HCT116 (cell line): ENCODE measurements at regions not wholly inside any gene's neighbourhood (a gene's known extent, or its start where the extent isn't known, plus 50 kb on each side); places are given as distances from the start of the nearest gene placed in this dataset.

Experiments used
- ATAC-seq: fragments of 200-7000 bp; cut with Tn5 transposase; 2 replicates; pipeline ENCODE4 v1.9.1; 2020; ENCODE audit warnings: mild to moderate bottlenecking, moderate library complexity
- BruUV-seq: library from RNA; stranded (reverse); fragments of 400-500 nt; replicated peaks from 2 replicates; lab custom pipeline; 2021; lab: Mats Ljungman, UMichigan
- CTCF ChIA-PET: fragments of 300-600 bp; sonication (Branson Sonifier 250); formaldehyde crosslinking; loops from one replicate; lab custom pipeline; 2021; ENCODE audit warnings: antibody characterized with exemption; lab: Charles Lee
- POLR2A ChIA-PET: fragments of 300-600, 350-600 bp; sonication (Branson Sonifier 250); formaldehyde crosslinking; loops from one replicate; lab custom pipeline; 2021; ENCODE audit warnings: antibody characterized with exemption; lab: Charles Lee
- RAD21 ChIA-PET, 2 experiments: fragments of 300-600 bp; sonication (Branson Sonifier 250); formaldehyde crosslinking; loops; one replicate each; lab custom pipeline; 2023; ENCODE audit warnings: low total read pairs in 2 of 2; ENCODE audit not compliant: uncharacterized antibody in 2 of 2, unreplicated experiment in 2 of 2, low non-redundant PET in 1 of 2; lab: Charles Lee
- DNase-seq: peaks from one replicate; pipeline ENCODE4 v3.0.0-alpha.2; 2010; ENCODE audit warnings: low read depth, low spot score
- H2AFZ ChIP-seq: fragments of 200-600 bp; shearing (Covaris generic), sonication (generic); 2 replicates; pipeline ENCODE4 v1.6.1; 2017; ENCODE audit warnings: low read depth, mixed run types, mixed read lengths, antibody characterized with exemption, low read length; ENCODE audit not compliant: poor library complexity, severe bottlenecking
- H3K27ac ChIP-seq: 2 replicates; pipeline ENCODE4 v1.5.1; 2012; ENCODE audit warnings: low read depth, low read length
- H3K27me3 ChIP-seq: fragments of 200-600 bp; sonication (generic); 2 replicates; pipeline ENCODE4 v1.6.1; 2016; ENCODE audit warnings: mixed run types, low read length, mixed read lengths; ENCODE audit not compliant: insufficient read depth
- H3K36me3 ChIP-seq, 2 experiments: fragments of 200-500 bp in 1 of 2; fragments of 200-600 bp in 1 of 2; sonication (Bioruptor generic) in 1 of 2; sonication (generic) in 1 of 2; 2 replicates each; pipeline versions ENCODE4 v1.5.1 to v1.6.1; 2014 to 2016; ENCODE audit warnings: low read length in 2 of 2, inconsistent platforms in 1 of 2, mixed read lengths in 1 of 2, mixed run types in 1 of 2; ENCODE audit not compliant: insufficient read depth in 2 of 2, control insufficient read depth in 1 of 2
- H3K4me1 ChIP-seq, 2 experiments: fragments of 200-600 bp in 1 of 2; sonication (generic) in 1 of 2; 2 replicates each; pipeline versions ENCODE4 v1.5.1 to v1.6.1; 2012 to 2017; ENCODE audit warnings: low read length in 2 of 2, inconsistent platforms in 1 of 2, mild to moderate bottlenecking in 1 of 2, mixed read lengths in 1 of 2, mixed run types in 1 of 2, moderate library complexity in 1 of 2; ENCODE audit not compliant: insufficient read depth in 2 of 2, control insufficient read depth in 1 of 2
- H3K4me2 ChIP-seq: fragments of 200-600 bp; sonication (generic); 2 replicates; pipeline ENCODE4 v1.6.1; 2017; ENCODE audit warnings: mixed run types, low read length, mixed read lengths
- H3K4me3 ChIP-seq, 2 experiments: fragments of 200-600 bp in 1 of 2; sonication (generic) in 1 of 2; replicated peaks in 1 of 2; 2 replicates each; pipeline ENCODE4 v1.5.1; 2011 to 2016; ENCODE audit warnings: low read length in 2 of 2, control low read depth in 1 of 2, low read depth in 1 of 2, mild to moderate bottlenecking in 1 of 2, mixed read lengths in 1 of 2, mixed run types in 1 of 2
- H3K79me2 ChIP-seq: fragments of 200-600 bp; sonication (generic); 2 replicates; pipeline ENCODE4 v1.6.1; 2017; ENCODE audit warnings: mild to moderate bottlenecking, mixed run types, low read length, moderate library complexity, mixed read lengths; ENCODE audit not compliant: insufficient read depth
- H3K9ac ChIP-seq: fragments of 200-600 bp; sonication (generic); 2 replicates; pipeline ENCODE4 v1.6.1; 2016; ENCODE audit warnings: low read length, mixed read lengths
- H3K9me2 ChIP-seq: fragments of 200-600 bp; sonication (generic), shearing (Covaris generic); 2 replicates; pipeline ENCODE4 v1.6.1; 2017; ENCODE audit warnings: mixed run types, mild to moderate bottlenecking, moderate library complexity; ENCODE audit not compliant: insufficient read depth
- H3K9me3 ChIP-seq, 2 experiments: fragments of 200-500 bp in 1 of 2; fragments of 200-600 bp in 1 of 2; sonication (Bioruptor generic) in 1 of 2; sonication (generic) in 1 of 2; 2 replicates each; pipeline ENCODE4 v1.6.1; 2014 to 2017; ENCODE audit warnings: low read length in 2 of 2, mixed read lengths in 2 of 2, inconsistent platforms in 1 of 2, low read depth in 1 of 2, mild to moderate bottlenecking in 1 of 2, mixed run types in 1 of 2, moderate library complexity in 1 of 2; ENCODE audit not compliant: control insufficient read depth in 1 of 2, insufficient read depth in 1 of 2
- H4K20me1 ChIP-seq: fragments of 200-600 bp; sonication (generic), shearing (Covaris generic); 2 replicates; pipeline ENCODE4 v1.6.1; 2017; ENCODE audit warnings: mixed run types, mild to moderate bottlenecking, moderate library complexity; ENCODE audit not compliant: insufficient read depth
- CEBPB ChIP-seq: IDR thresholded peaks from 2 replicates; pipeline ENCODE4 v1.6.1; 2012; ENCODE audit warnings: low read depth
- EGR1 ChIP-seq: IDR thresholded peaks from 2 replicates; pipeline ENCODE4 v1.6.1; 2012; ENCODE audit warnings: low read depth
- ELF1 ChIP-seq: IDR thresholded peaks from 2 replicates; pipeline ENCODE4 v1.6.1; 2012; ENCODE audit warnings: low read depth, borderline replicate concordance
- EZH2 ChIP-seq: fragments of 200-600 bp; sonication (generic); IDR thresholded peaks from 2 replicates; pipeline ENCODE4 v1.6.1; 2017; ENCODE audit warnings: antibody characterized with exemption, mixed run types
- EZH2phosphoT487 ChIP-seq: fragments of 200-600 bp; IDR thresholded peaks from 2 replicates; pipeline ENCODE4 v1.6.1; 2018; ENCODE audit warnings: antibody characterized with exemption, borderline replicate concordance
- FOSL1 ChIP-seq: IDR thresholded peaks from 2 replicates; pipeline ENCODE4 v1.6.1; 2012; ENCODE audit warnings: low read depth
- JUND ChIP-seq: IDR thresholded peaks from 2 replicates; pipeline ENCODE4 v1.6.1; 2012
- POLR2A ChIP-seq: IDR thresholded peaks from 2 replicates; pipeline ENCODE4 v1.7.0; 2011; ENCODE audit warnings: borderline replicate concordance; ENCODE audit not compliant: insufficient read depth, insufficient read length; ENCODE audit errors: extremely low read depth
- POLR2AphosphoS5 ChIP-seq: IDR thresholded peaks from 2 replicates; pipeline ENCODE4 v1.6.1; 2011; ENCODE audit warnings: mild to moderate bottlenecking, low read depth, low read length, moderate library complexity
- RAD21 ChIP-seq: IDR thresholded peaks from 2 replicates; pipeline ENCODE4 v1.6.1; 2012; ENCODE audit warnings: low read depth, mild to moderate bottlenecking
- SIN3A ChIP-seq: IDR thresholded peaks from 2 replicates; pipeline ENCODE4 v1.6.1; 2012; ENCODE audit warnings: low read depth
- SP1 ChIP-seq: IDR thresholded peaks from 2 replicates; pipeline ENCODE4 v1.6.1; 2012; ENCODE audit warnings: low read depth
- SRF ChIP-seq: IDR thresholded peaks from 2 replicates; pipeline ENCODE4 v1.6.1; 2012; ENCODE audit warnings: low read depth
- TCF7L2 ChIP-seq: IDR thresholded peaks from 2 replicates; pipeline ENCODE4 v1.7.0; 2011; ENCODE audit warnings: borderline replicate concordance, inconsistent platforms; ENCODE audit not compliant: insufficient read depth, insufficient read length; ENCODE audit errors: extremely low read depth
- YY1 ChIP-seq: IDR thresholded peaks from 2 replicates; pipeline ENCODE4 v1.6.1; 2011; ENCODE audit warnings: low read length, low read depth, moderate library complexity, mild to moderate bottlenecking; ENCODE audit not compliant: insufficient replicate concordance; ENCODE audit errors: extremely low read depth
- ZFX ChIP-seq: fragments of 450-650 bp; IDR thresholded peaks from 2 replicates; pipeline ENCODE4 v1.6.1; 2017
- ZNF274 ChIP-seq: fragments of 200-500 bp; sonication (Bioruptor generic); IDR thresholded peaks from 2 replicates; pipeline ENCODE4 v1.6.1; 2014; ENCODE audit warnings: mild to moderate bottlenecking, low read depth, low read length, inconsistent platforms
- intact Hi-C: fragments of 100-400 bp; cut with micrococcal nuclease; formaldehyde crosslinking; loops from 2 replicates; pipeline ENCODE4 v1.10.0; 2022
- TF ChIP-seq, protein P1 (sequence below), 3 experiments: fragments of 200-600 bp in 1 of 3; sonication (generic) in 1 of 3; IDR thresholded peaks in 2 of 3; conservative IDR thresholded peaks in 1 of 3; 2 replicates each; pipeline ENCODE4 v1.5.1; 2012 to 2017; ENCODE audit warnings: low read depth in 2 of 3, low read length in 2 of 3, antibody characterized with exemption in 1 of 3, borderline replicate concordance in 1 of 3, control low read depth in 1 of 3, mild to moderate bottlenecking in 1 of 3, mixed read lengths in 1 of 3, mixed run types in 1 of 3, moderate library complexity in 1 of 3; ENCODE audit not compliant: insufficient read depth in 1 of 3
- TF ChIP-seq, protein P2 (sequence below): IDR thresholded peaks from 2 replicates; pipeline ENCODE4 v1.6.1; 2012; ENCODE audit warnings: low read depth
- TF ChIP-seq, protein P3 (sequence below): IDR thresholded peaks from 2 replicates; pipeline ENCODE4 v1.6.1; 2012

GRCh38 chr1:187498028-187498427, 669.3 kb downstream of the PLA2G4A start:
- CTCF ChIA-PET: no interaction called here
- Histone ChIP-seq H3K4me2 (no peak overlapping the region), H3K27ac (no peak overlapping the region), H3K4me1 (no peaks in the 10 kb centered on the region), H3K4me3 (no peak overlapping the region), H3K9me3 (no peaks in the 10 kb centered on the region), H2AFZ (no peak overlapping the region), H3K9me2 (no peaks in the 10 kb centered on the region), H3K36me3 (no peaks in the 10 kb centered on the region), H3K27me3 (no peaks in the 10 kb centered on the region), H3K79me2 (no peaks in the 10 kb centered on the region), H4K20me1 (no peaks in the 10 kb centered on the region), H3K9ac (no peak overlapping the region)
- DNase-seq (no peak), ATAC-seq (no peak)
- TF ChIP-seq YY1 (no peak), SP1 (no peak), ZFX (no peak), POLR2AphosphoS5 (no peak), ZNF274 (no peak), SIN3A (no peak), FOSL1 (no peak), EZH2phosphoT487 (no peak), RAD21 (no peak), SRF (no peak), TCF7L2 (no peak), JUND (no peak), ELF1 (no peak), EGR1 (no peak), CEBPB (no peak), EZH2 (no peak), POLR2A (no peak)
- TF ChIP-seq, protein P1, sequence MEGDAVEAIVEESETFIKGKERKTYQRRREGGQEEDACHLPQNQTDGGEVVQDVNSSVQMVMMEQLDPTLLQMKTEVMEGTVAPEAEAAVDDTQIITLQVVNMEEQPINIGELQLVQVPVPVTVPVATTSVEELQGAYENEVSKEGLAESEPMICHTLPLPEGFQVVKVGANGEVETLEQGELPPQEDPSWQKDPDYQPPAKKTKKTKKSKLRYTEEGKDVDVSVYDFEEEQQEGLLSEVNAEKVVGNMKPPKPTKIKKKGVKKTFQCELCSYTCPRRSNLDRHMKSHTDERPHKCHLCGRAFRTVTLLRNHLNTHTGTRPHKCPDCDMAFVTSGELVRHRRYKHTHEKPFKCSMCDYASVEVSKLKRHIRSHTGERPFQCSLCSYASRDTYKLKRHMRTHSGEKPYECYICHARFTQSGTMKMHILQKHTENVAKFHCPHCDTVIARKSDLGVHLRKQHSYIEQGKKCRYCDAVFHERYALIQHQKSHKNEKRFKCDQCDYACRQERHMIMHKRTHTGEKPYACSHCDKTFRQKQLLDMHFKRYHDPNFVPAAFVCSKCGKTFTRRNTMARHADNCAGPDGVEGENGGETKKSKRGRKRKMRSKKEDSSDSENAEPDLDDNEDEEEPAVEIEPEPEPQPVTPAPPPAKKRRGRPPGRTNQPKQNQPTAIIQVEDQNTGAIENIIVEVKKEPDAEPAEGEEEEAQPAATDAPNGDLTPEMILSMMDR (IDR thresholded peaks at IDR 0.05 in 2 of 3, conservative IDR thresholded peaks at IDR 0.05 in 1 of 3; ENCODE audit: borderline replicate concordance in 1 of 3, insufficient read depth in 1 of 3, low read depth in 2 of 3, low read length in 2 of 3): no peak
- TF ChIP-seq, protein P2, sequence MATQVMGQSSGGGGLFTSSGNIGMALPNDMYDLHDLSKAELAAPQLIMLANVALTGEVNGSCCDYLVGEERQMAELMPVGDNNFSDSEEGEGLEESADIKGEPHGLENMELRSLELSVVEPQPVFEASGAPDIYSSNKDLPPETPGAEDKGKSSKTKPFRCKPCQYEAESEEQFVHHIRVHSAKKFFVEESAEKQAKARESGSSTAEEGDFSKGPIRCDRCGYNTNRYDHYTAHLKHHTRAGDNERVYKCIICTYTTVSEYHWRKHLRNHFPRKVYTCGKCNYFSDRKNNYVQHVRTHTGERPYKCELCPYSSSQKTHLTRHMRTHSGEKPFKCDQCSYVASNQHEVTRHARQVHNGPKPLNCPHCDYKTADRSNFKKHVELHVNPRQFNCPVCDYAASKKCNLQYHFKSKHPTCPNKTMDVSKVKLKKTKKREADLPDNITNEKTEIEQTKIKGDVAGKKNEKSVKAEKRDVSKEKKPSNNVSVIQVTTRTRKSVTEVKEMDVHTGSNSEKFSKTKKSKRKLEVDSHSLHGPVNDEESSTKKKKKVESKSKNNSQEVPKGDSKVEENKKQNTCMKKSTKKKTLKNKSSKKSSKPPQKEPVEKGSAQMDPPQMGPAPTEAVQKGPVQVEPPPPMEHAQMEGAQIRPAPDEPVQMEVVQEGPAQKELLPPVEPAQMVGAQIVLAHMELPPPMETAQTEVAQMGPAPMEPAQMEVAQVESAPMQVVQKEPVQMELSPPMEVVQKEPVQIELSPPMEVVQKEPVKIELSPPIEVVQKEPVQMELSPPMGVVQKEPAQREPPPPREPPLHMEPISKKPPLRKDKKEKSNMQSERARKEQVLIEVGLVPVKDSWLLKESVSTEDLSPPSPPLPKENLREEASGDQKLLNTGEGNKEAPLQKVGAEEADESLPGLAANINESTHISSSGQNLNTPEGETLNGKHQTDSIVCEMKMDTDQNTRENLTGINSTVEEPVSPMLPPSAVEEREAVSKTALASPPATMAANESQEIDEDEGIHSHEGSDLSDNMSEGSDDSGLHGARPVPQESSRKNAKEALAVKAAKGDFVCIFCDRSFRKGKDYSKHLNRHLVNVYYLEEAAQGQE: no peak
- TF ChIP-seq, protein P3, sequence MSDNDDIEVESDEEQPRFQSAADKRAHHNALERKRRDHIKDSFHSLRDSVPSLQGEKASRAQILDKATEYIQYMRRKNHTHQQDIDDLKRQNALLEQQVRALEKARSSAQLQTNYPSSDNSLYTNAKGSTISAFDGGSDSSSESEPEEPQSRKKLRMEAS: no peak
- no TSS peak for BruUV-seq
- POLR2A ChIA-PET: no interaction called here
- intact Hi-C loops: no loop called here
- RAD21 ChIA-PET: no interaction called here
